B cell (primary cell): ENCODE measurements at regions not wholly inside any gene's neighbourhood (a gene's known extent, or its start where the extent isn't known, plus 50 kb on each side); places are given as distances from the start of the nearest gene placed in this dataset.

ENCODE experiments used
- ATAC-seq: fragments of 200-7000 bp; cut with Tn5 transposase; one replicate; pipeline ENCODE4 v1.10.0; 2021; ENCODE audit warnings: low read depth, mild to moderate bottlenecking, moderate number of reproducible peaks, moderate library complexity
- CTCF ChIA-PET: fragments of 350-600 bp; sonication (Branson Sonifier 250); formaldehyde crosslinking; loops from one replicate; lab custom pipeline; 2021; ENCODE audit warnings: antibody characterized with exemption, inconsistent platforms; lab: Charles Lee
- POLR2A ChIA-PET: fragments of 350-600 bp; sonication (Branson Sonifier 250); formaldehyde crosslinking; loops from one replicate; lab custom pipeline; 2021; ENCODE audit warnings: antibody characterized with exemption; lab: Charles Lee
- DNase-seq: peaks from one replicate; pipeline ENCODE4 v3.0.0; 2013
- H2AFZ ChIP-seq: 2 replicates; pipeline ENCODE4 v1.6.1; 2012; ENCODE audit warnings: mild to moderate bottlenecking, low read depth, low read length; ENCODE audit not compliant: insufficient read depth, poor library complexity, severe bottlenecking
- H3K27ac ChIP-seq, 2 donors: 1 replicate in 1 of 2; 2 replicates in 1 of 2; pipeline ENCODE4 v1.5.1; 2012 to 2013; ENCODE audit warnings: low read length in 2 of 2, mild to moderate bottlenecking in 2 of 2, moderate library complexity in 1 of 2
- H3K27me3 ChIP-seq, 4 experiments: fragments of 200-600 bp in 1 of 4; sonication (generic) in 1 of 4; replicated peaks in 1 of 4; 1 replicate in 2 of 4; 2 replicates in 2 of 4; pipeline versions ENCODE4 v1.6.1 to v1.7.0; 2013 to 2016; ENCODE audit warnings: low read length in 3 of 4, mild to moderate bottlenecking in 2 of 4, mixed read lengths in 1 of 4, moderate library complexity in 1 of 4; ENCODE audit not compliant: insufficient read depth in 4 of 4, control insufficient read depth in 3 of 4; ENCODE audit errors: control extremely low read depth in 1 of 4
- H3K36me3 ChIP-seq, 2 experiments: replicated peaks in 1 of 2; 1 replicate in 1 of 2; 2 replicates in 1 of 2; pipeline versions ENCODE4 v1.6.1 to v1.7.1; 2013; ENCODE audit warnings: low read length in 1 of 2; ENCODE audit not compliant: insufficient read depth in 2 of 2, control insufficient read depth in 1 of 2; ENCODE audit errors: control extremely low read depth in 1 of 2, extremely low read depth in 1 of 2
- H3K4me1 ChIP-seq, 2 donors: fragments of 200-600 bp in 1 of 2; sonication (generic) in 1 of 2; 1 replicate in 1 of 2; 2 replicates in 1 of 2; pipeline versions ENCODE4 v1.5.1 to v1.6.1; 2013 to 2017; ENCODE audit warnings: low read length in 2 of 2; ENCODE audit not compliant: control insufficient read depth in 2 of 2, insufficient read depth in 2 of 2
- H3K4me2 ChIP-seq: replicated peaks from 2 replicates; pipeline ENCODE3; 2012; ENCODE audit warnings: mild to moderate bottlenecking, low read depth, low read length; ENCODE audit not compliant: poor library complexity, severe bottlenecking
- H3K4me3 ChIP-seq, 5 experiments: fragments of 200-600 bp in 1 of 5; sonication (generic) in 1 of 5; 1 replicate in 3 of 5; 2 replicates in 2 of 5; pipeline versions ENCODE4 v1.5.1 to v1.7.0; 2011 to 2016; ENCODE audit warnings: low read length in 4 of 5, mild to moderate bottlenecking in 4 of 5, low read depth in 2 of 5, control low read depth in 1 of 5, moderate library complexity in 1 of 5; ENCODE audit not compliant: insufficient read depth in 1 of 5; ENCODE audit errors: control extremely low read depth in 1 of 5, extremely low read depth in 1 of 5
- H3K79me2 ChIP-seq: fragments of 200-600 bp; sonication (generic); one replicate; pipeline ENCODE4 v1.6.0; 2016; ENCODE audit warnings: low read length; ENCODE audit not compliant: control insufficient read depth, insufficient read depth
- H3K9ac ChIP-seq: fragments of 200-600 bp; sonication (generic); 2 replicates; pipeline ENCODE4 v1.6.1; 2017; ENCODE audit warnings: mild to moderate bottlenecking, low read length, moderate library complexity
- H3K9me3 ChIP-seq, 3 donors: one replicate each; pipeline versions ENCODE4 v1.6.1 to v1.7.1; 2013; ENCODE audit warnings: low read length in 2 of 3; ENCODE audit not compliant: control insufficient read depth in 2 of 3, insufficient read depth in 1 of 3; ENCODE audit errors: control extremely low read depth in 1 of 3
- H4K20me1 ChIP-seq: 2 replicates; pipeline ENCODE4 v1.6.0; 2012; ENCODE audit warnings: mild to moderate bottlenecking, low read length; ENCODE audit not compliant: insufficient read depth, control insufficient read depth, poor library complexity, severe bottlenecking
- H3K27ac Mint-ChIP-seq: one replicate; pipeline ENCODE4 v1.8.0; 2021; ENCODE audit warnings: mixed read lengths
- H3K27me3 Mint-ChIP-seq: one replicate; pipeline ENCODE4 v1.8.0; 2021; ENCODE audit warnings: mixed read lengths
- H3K4me1 Mint-ChIP-seq: one replicate; pipeline ENCODE4 v1.8.0; 2021; ENCODE audit warnings: mixed read lengths
- H3K4me3 Mint-ChIP-seq: one replicate; pipeline ENCODE4 v1.8.0; 2021; ENCODE audit warnings: mixed read lengths
- H3K9me3 Mint-ChIP-seq: one replicate; pipeline ENCODE4 v1.8.0; 2022; ENCODE audit warnings: mixed read lengths; ENCODE audit not compliant: insufficient read depth
- EZH2 ChIP-seq: IDR thresholded peaks from 2 replicates; pipeline ENCODE4 v1.6.1; 2012; ENCODE audit warnings: borderline replicate concordance, low read depth, mild to moderate bottlenecking, moderate library complexity, low read length; ENCODE audit not compliant: insufficient read depth, poor library complexity, severe bottlenecking
- WGBS: methylation state at CpG from one replicate; pipeline ENCODE4 v1.1.5; 2013; ENCODE audit warnings: missing lambda C conversion rate; ENCODE audit not compliant: insufficient coverage; 5-methylcytosine and 5-hydroxymethylcytosine counted together
- intact Hi-C: fragments of 100-400 bp; cut with micrococcal nuclease; formaldehyde crosslinking; loops from one replicate; pipeline ENCODE4 v1.10.0; 2022
- TF ChIP-seq, protein P1 (sequence below): fragments of 200-600 bp; IDR thresholded peaks from one replicate; pipeline ENCODE4 v1.8.0; 2022; ENCODE audit warnings: antibody characterized with exemption, mild to moderate bottlenecking

- CTCF ChIA-PET, result no interaction called here
- TF ChIP-seq, protein P1, sequence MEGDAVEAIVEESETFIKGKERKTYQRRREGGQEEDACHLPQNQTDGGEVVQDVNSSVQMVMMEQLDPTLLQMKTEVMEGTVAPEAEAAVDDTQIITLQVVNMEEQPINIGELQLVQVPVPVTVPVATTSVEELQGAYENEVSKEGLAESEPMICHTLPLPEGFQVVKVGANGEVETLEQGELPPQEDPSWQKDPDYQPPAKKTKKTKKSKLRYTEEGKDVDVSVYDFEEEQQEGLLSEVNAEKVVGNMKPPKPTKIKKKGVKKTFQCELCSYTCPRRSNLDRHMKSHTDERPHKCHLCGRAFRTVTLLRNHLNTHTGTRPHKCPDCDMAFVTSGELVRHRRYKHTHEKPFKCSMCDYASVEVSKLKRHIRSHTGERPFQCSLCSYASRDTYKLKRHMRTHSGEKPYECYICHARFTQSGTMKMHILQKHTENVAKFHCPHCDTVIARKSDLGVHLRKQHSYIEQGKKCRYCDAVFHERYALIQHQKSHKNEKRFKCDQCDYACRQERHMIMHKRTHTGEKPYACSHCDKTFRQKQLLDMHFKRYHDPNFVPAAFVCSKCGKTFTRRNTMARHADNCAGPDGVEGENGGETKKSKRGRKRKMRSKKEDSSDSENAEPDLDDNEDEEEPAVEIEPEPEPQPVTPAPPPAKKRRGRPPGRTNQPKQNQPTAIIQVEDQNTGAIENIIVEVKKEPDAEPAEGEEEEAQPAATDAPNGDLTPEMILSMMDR, result no peak
- TF ChIP-seq EZH2, result no peak
- no peak overlapping the region for H3K4me3 ChIP-seq
- no peak overlapping the region for H3K27ac ChIP-seq
- POLR2A ChIA-PET, result no interaction called here
- H4K20me1 ChIP-seq, result no peaks in the 10 kb centered on the region
- intact Hi-C loops, result no loop called here
- no peaks in the 10 kb centered on the region for H3K4me1 ChIP-seq
- Mint-ChIP-seq H3K27ac (no peak overlapping the region), H3K4me1 (no peaks in the 10 kb centered on the region), H3K9me3 (peaks cover under 1% of the 10 kb centered on the region), H3K27me3 (no peaks in the 10 kb centered on the region), H3K4me3 (no peak overlapping the region)
- H3K9me3 ChIP-seq, result peaks cover 0 to 6% (median 1%) of the 10 kb centered on the region in 3 donors
- H3K79me2 ChIP-seq, result no peaks in the 10 kb centered on the region
- no peak overlapping the region for H2AFZ ChIP-seq
- WGBS, result no CpG with 5 or more reads among the region's 3 CpGs
- no peaks in the 10 kb centered on the region for H3K27me3 ChIP-seq
- H3K36me3 ChIP-seq, result no peaks in the 10 kb centered on the region
- no peak for DNase-seq
- H3K4me2 ChIP-seq, result no peak overlapping the region
- H3K9ac ChIP-seq, result no peak overlapping the region
- no peak for ATAC-seq
Observed at GRCh38 chr3:65070968-65071367, 383.2 kb upstream of the ADAMTS9 start.

DNA sequence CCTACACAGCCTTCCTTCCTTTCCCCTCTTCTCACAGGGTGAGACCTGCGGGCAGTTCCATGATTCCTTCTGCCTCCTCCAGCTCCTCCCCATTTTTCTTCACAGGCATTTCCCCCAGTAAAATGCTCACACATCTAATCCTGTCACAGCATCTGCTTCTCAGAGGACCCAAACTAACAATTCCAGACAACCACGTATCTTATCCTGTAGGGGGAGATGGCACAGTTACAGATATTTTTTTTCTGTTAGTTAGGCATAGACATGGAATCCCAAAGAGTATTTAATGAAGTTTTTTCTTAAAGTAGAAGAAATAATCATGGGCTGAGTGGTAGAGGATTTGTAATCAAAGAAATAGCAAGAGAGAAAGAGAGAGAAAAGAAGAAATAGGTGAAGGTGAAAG, 373.1 kb upstream of the ADAMTS9 start:
- CTCF ChIA-PET, result no interaction called here
- Histone ChIP-seq H3K79me2 (no peaks in the 10 kb centered on the region), H3K27me3 (no peaks in the 10 kb centered on the region), H3K4me1 (no peaks in the 10 kb centered on the region), H3K4me3 (no peak overlapping the region), H3K36me3 (no peaks in the 10 kb centered on the region), H3K4me2 (no peak overlapping the region), H2AFZ (no peak overlapping the region), H3K27ac (no peak overlapping the region), H4K20me1 (no peaks in the 10 kb centered on the region), H3K9ac (no peak overlapping the region), H3K9me3 (peaks cover 0 to 4% (median 0%) of the 10 kb centered on the region in 3 donors)
- TF ChIP-seq, protein P1, result no peak
- no peak for TF ChIP-seq EZH2
- Mint-ChIP-seq H3K4me3 (no peak overlapping the region), H3K27me3 (no peaks in the 10 kb centered on the region), H3K9me3 (peaks cover 3% of the 10 kb centered on the region), H3K4me1 (no peaks in the 10 kb centered on the region), H3K27ac (no peak overlapping the region)
- 100% methylated on average over 1 of the region's 2 CpGs for WGBS
- ATAC-seq, result no peak
- DNase-seq, result no peak
- POLR2A ChIA-PET, result no interaction called here
- intact Hi-C loops, result no loop called here
